HepG2 (cell line): ENCODE measurements at regions not wholly inside any gene's neighbourhood (a gene's known extent, or its start where the extent isn't known, plus 50 kb on each side); places are given as distances from the start of the nearest gene placed in this dataset.

Source experiments
- ATAC-seq: fragments of 200-7000 bp; cut with Tn5 transposase; 3 replicates; pipeline ENCODE4 v1.9.1; 2020; ENCODE audit warnings: mild to moderate bottlenecking, moderate library complexity
- BruUV-seq: library from RNA; stranded (reverse); fragments of 400-500 nt; replicated peaks from 2 replicates; lab custom pipeline; 2021; lab: Mats Ljungman, UMichigan
- CTCF ChIA-PET: fragments of 300-600 bp; formaldehyde crosslinking; extraction: SDS; loops from one replicate; lab custom pipeline; 2021; ENCODE audit warnings: low total read pairs, inconsistent platforms, low intra/inter-chr PET ratio; lab: Yijun Ruan, JAX
- POLR2A ChIA-PET: fragments of 350-600 bp; sonication (Branson Sonifier 250); formaldehyde crosslinking; loops from one replicate; lab custom pipeline; 2020; ENCODE audit warnings: antibody characterized with exemption, inconsistent platforms; lab: Yijun Ruan, JAX
- DNase-seq: peaks from one replicate; pipeline ENCODE4 v3.0.0-alpha.2; 2015; ENCODE audit warnings: low spot score
- FAIRE-seq: peaks from 3 replicates; lab custom pipeline; 2011; peaks lifted over from hg19 to GRCh38; lab: Jason Lieb, UNC
- H2AFZ ChIP-seq: one replicate; pipeline ENCODE4 v1.6.1; 2011; ENCODE audit warnings: low read length, inconsistent platforms
- H3K27ac ChIP-seq: fragments of 300-600 bp; 3 replicates; pipeline ENCODE4 v1.8.0; 2011; ENCODE audit warnings: mixed run types, mild to moderate bottlenecking, mixed read lengths, low read length, inconsistent platforms; ENCODE audit not compliant: insufficient read depth; ENCODE audit errors: extremely low read length
- H3K27me3 ChIP-seq, 2 experiments: fragments of 200-600 bp in 1 of 2; 2 replicates in 1 of 2; 3 replicates in 1 of 2; pipeline versions ENCODE4 v1.6.0 to v1.8.0; 2011; ENCODE audit warnings: low read length in 2 of 2, mild to moderate bottlenecking in 2 of 2, moderate library complexity in 2 of 2, inconsistent platforms in 1 of 2; ENCODE audit not compliant: insufficient read depth in 2 of 2, control insufficient read depth in 1 of 2
- H3K36me3 ChIP-seq, 2 experiments: fragments of 200-600 bp in 1 of 2; replicated peaks in 1 of 2; 2 replicates in 1 of 2; 3 replicates in 1 of 2; pipeline versions ENCODE4 v1.5.1 to v1.8.0; 2011; ENCODE audit warnings: low read length in 2 of 2, inconsistent platforms in 1 of 2; ENCODE audit not compliant: insufficient read depth in 2 of 2, control insufficient read depth in 1 of 2
- H3K4me1 ChIP-seq: 2 replicates; pipeline ENCODE4 v1.5.1; 2012; ENCODE audit warnings: low read length, inconsistent platforms; ENCODE audit not compliant: insufficient read depth
- H3K4me2 ChIP-seq: 2 replicates; pipeline ENCODE4 v1.6.0; 2011; ENCODE audit warnings: low read depth, low read length, inconsistent platforms
- H3K4me3 ChIP-seq, 3 experiments: fragments of 200-600 bp in 1 of 3; sonication (generic), shearing (Covaris generic) in 1 of 3; replicated peaks in 1 of 3; 2 replicates each; pipeline ENCODE4 v1.5.1; 2011 to 2016; ENCODE audit warnings: low read length in 3 of 3, inconsistent platforms in 2 of 3, low read depth in 2 of 3, mild to moderate bottlenecking in 2 of 3, control low read depth in 1 of 3, mixed read lengths in 1 of 3; ENCODE audit not compliant: insufficient read depth in 1 of 3
- H3K79me2 ChIP-seq: one replicate; pipeline ENCODE4 v1.6.1; 2011; ENCODE audit warnings: low read length, inconsistent platforms; ENCODE audit not compliant: insufficient read depth
- H3K9ac ChIP-seq: 2 replicates; pipeline ENCODE4 v1.6.0; 2011; ENCODE audit warnings: mild to moderate bottlenecking, low read depth, low read length, inconsistent platforms; ENCODE audit not compliant: insufficient read depth
- H3K9me3 ChIP-seq: 2 replicates; pipeline ENCODE4 v1.5.1; 2012; ENCODE audit warnings: mild to moderate bottlenecking, low read length
- H4K20me1 ChIP-seq: 2 replicates; pipeline ENCODE4 v1.6.0; 2011; ENCODE audit warnings: inconsistent platforms, mild to moderate bottlenecking, low read length, moderate library complexity; ENCODE audit not compliant: insufficient read depth
- CTCF ChIP-seq: sonication (generic); formaldehyde crosslinking; IDR thresholded peaks from 2 replicates; pipeline ENCODE4 v1.5.0; 2020; ENCODE audit warnings: mild to moderate bottlenecking, missing genetic modification reagents, moderate library complexity
- NR1H2 ChIP-seq: sonication (generic); formaldehyde crosslinking; IDR thresholded peaks from 2 replicates; pipeline ENCODE4 v1.8.1; 2022; ENCODE audit warnings: low read depth, missing genetic modification reagents, borderline replicate concordance
- U2AF2 ChIP-seq: fragments of 200-400 bp; formaldehyde crosslinking; IDR thresholded peaks from 2 replicates; pipeline ENCODE4 v1.6.1; 2017; ENCODE audit warnings: low read depth, mild to moderate bottlenecking, low read length
- ZNF432 ChIP-seq: sonication (generic); formaldehyde crosslinking; IDR thresholded peaks from 2 replicates; pipeline ENCODE4 v1.5.0; 2020; ENCODE audit warnings: missing genetic modification reagents, mild to moderate bottlenecking, borderline replicate concordance
- WGBS: methylation state at CpG from one replicate; pipeline ENCODE4 v1.1.6; 2017; ENCODE audit warnings: low lambda C conversion rate; 5-methylcytosine and 5-hydroxymethylcytosine counted together
- in situ Hi-C: cut with HindIII; loops from 2 replicates; pipeline ENCODE4 v1.10.0; 2017; ENCODE audit warnings: low pct_unique_long_range_greater_than_20kb; ENCODE audit not compliant: extremely low pct_ligation_motif_present
- intact Hi-C: fragments of 100-400 bp; cut with micrococcal nuclease; formaldehyde crosslinking; loops from one replicate; pipeline ENCODE4 v1.10.0; 2022; ENCODE audit not compliant: unreplicated experiment

- Histone ChIP-seq H3K4me1 (no peaks in the 10 kb centered on the region), H3K9me3 (peaks cover 9% of the 10 kb centered on the region), H2AFZ (no peak overlapping the region), H3K4me2 (no peak overlapping the region), H4K20me1 (no peaks in the 10 kb centered on the region), H3K9ac (no peak overlapping the region), H3K79me2 (no peaks in the 10 kb centered on the region), H3K27me3 (no peaks in the 10 kb centered on the region), H3K4me3 (no peak overlapping the region), H3K27ac (no peak overlapping the region), H3K36me3 (no peaks in the 10 kb centered on the region)
- no TSS peak for BruUV-seq
- no peak for DNase-seq
- in situ Hi-C loops, result no loop called here
- TF ChIP-seq U2AF2, result no peak
- no peak for TF ChIP-seq NR1H2 (CRISPR knock-in tag)
- intact Hi-C loops, result no loop called here
- POLR2A ChIA-PET, result no interaction called here
- no peak for FAIRE-seq
- CTCF ChIA-PET, result no interaction called here
- ATAC-seq, result no peak
- 31% methylated on average over 6 of the region's 6 CpGs for WGBS
Measured at GRCh38 chr5:15290953-15291352, 209.0 kb upstream of the FBXL7 start.

- Histone ChIP-seq H2AFZ (no peak overlapping the region), H3K4me2 (no peak overlapping the region), H3K4me1 (no peaks in the 10 kb centered on the region), H3K4me3 (no peak overlapping the region), H3K27me3 (no peaks in the 10 kb centered on the region), H4K20me1 (no peaks in the 10 kb centered on the region), H3K27ac (no peak overlapping the region), H3K79me2 (no peaks in the 10 kb centered on the region), H3K36me3 (no peaks in the 10 kb centered on the region), H3K9me3 (peaks cover 9% of the 10 kb centered on the region), H3K9ac (no peak overlapping the region)
- no peak for DNase-seq
- BruUV-seq, result no TSS peak
- intact Hi-C loops (no loop called here), in situ Hi-C loops (no loop called here)
- peak; percentile 75 for ATAC-seq
- no peak for FAIRE-seq
- ChIA-PET POLR2A (no interaction called here), CTCF (no interaction called here)
- WGBS, result 0% methylated on average over 1 of the region's 1 CpG
- no peak for TF ChIP-seq ZNF432
- peak; percentile 41 for TF ChIP-seq CTCF (CRISPR knock-in tag)
Measured at GRCh38 chr5:15286650-15287049, 213.3 kb upstream of the FBXL7 start.
